Hindlimb muscle (tissue), 1 donor: ENCODE measurements at regions not wholly inside any gene's neighbourhood (a gene's known extent, or its start where the extent isn't known, plus 50 kb on each side); places are given as distances from the start of the nearest gene placed in this dataset.
"Not testable (repeated sequence)": the region's sequence is repeated elsewhere in the genome, so short reads cannot be mapped to it uniquely, and the experiment has no call there.

Experiments
- DNase-seq: peaks from one replicate; pipeline ENCODE4 v3.0.0-alpha.2; 2013

- DNase-seq, result no peak
Measured at GRCh38 chr5:176144508-176144907, 93.7 kb upstream of the SIMC1 start.

- not testable (repeated sequence) for DNase-seq
Measured at GRCh38 chr5:176149948-176150347, 88.3 kb upstream of the SIMC1 start.

- DNase-seq, result no peak
Measured at GRCh38 chr5:176151281-176151680, 86.9 kb upstream of the SIMC1 start.

DNA sequence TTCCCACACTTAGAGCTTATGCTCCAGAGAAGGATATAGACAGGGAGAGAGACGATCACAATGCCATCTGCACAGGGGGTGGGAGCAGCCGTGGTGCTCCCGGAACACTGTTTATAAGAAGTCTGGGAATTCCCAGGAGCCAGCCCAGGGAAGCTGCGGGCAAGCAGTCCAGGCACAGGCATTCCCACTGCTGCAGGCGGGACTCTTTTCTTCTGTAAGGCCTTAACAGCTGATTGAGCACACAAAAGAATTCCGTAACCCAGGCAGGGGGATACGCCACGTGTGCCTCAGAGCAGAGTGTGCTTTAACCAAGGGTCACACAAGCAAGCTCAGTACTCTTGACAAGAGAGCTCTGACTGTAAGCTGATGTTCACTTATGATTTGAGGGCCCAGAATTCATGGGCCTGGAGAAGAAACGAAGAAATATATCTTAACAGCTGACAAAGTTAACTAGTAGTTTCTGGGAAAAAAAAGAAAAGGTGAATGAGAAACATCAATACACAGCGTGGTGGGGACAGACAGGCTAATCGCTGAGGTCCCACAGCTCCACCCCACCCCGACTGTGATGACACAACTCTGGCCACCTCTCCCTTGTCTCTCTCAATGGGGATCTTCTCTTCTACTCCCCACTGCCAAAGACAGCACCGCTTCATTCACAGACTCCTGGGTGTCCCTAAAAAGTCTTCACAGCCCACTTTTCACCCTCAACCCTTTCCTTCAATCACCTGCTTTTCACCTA, 85.9 kb upstream of the SIMC1 start:
- no peak for DNase-seq

DNA sequence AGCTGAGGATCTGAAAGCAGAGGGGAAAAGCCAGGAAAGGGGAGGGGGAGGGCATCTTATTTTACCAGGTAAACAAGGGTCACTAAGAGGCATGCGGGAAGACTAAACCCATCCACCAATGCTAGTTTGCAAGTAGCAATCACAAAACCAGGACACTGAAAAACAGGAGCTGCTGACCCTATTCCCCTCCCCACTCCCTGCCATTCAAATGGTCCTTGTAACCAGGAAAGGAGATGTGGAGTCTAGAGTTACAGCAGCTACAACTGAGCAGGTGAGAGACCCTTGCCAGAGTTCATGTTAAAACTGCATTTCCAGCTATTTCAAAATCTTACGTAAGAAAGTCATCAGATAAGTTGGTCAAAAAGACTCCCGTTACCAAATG, 85.3 kb upstream of the SIMC1 start:
- DNase-seq, result no peak

DNA sequence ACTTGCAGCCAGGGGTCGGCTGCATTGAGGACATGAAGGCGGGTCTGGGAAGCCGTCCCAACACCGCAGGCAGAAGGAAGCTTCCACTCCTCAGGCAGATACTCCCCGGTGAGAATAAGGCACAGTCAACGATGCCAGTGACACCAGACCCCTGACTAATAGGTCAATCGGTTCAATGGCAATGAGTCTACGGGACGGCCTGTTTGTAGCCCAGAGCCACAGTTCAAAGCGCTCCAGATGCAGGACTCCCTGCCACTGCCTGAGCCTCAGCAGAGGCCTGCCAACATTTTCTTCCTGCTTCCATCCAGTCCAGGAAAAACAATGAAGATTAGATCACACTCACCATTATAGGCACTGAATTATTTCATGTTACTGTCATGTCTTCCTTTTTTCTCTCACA, 84.5 kb upstream of the SIMC1 start:
- DNase-seq, result no peak

DNA sequence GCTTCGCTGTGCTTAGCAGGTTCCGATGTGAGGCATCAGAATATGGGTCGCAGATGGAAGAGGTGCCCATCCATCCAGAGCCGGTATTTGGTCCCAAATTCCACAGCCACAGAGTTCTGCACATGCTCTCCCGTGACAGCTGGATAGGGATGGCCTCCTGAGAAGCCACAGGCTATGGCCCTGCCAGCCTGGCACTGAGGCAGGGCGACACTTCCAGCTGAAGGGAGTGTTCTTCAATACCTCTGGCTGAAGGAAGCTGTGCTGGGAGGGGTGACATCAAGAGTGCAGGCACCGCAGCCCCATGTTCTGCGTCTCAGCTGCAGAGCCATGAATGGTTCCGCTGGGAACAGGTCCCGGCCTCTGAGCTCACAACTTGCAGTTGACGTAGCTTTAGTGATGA, 83.4 kb upstream of the SIMC1 start:
- no peak for DNase-seq

GRCh38 chr5:176155922-176156359, 82.3 kb upstream of the SIMC1 start:
- no peak for DNase-seq

DNA sequence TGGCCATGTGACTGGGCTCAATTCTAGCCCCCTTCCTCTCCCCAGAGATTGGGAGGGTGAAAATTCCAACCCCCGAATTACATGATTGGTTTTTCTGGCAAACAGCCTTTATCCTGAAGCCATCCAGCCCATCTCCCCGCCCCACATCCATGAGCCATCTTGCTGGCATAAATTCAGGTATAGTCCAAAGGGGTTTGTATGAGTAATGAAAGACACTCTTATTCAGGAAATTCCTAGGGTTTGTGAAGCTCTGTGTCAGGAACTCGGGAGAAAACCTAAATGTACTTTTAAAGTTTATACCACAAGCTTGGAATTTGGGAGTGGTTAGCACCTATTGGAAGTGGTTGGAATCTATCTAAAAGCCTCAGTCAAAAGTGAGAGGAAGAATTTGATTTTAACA, 80.6 kb upstream of the SIMC1 start:
- DNase-seq, result no peak

- DNase-seq, result no peak
Measured at GRCh38 chr5:176161431-176161830, 76.8 kb upstream of the SIMC1 start.

- no peak for DNase-seq
Measured at GRCh38 chr5:176162198-176162597, 76.0 kb upstream of the SIMC1 start.

DNA sequence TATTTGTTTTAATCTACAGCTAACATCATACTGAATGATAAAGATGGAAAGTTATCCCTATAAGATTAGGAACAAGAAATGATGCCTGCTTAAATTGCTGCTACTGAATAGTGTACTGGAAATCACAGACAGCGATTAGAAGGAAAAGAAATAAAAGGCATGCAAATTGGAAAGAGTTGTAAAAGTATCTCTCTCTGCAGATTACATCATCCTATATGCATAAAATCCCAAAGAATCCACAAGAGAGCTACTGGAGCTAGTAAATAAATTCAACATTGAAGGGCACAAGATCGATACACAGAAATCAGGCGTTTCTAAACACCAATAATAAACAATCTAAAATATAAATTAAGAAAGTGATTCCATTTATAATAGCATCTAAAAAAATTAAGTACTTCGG, 75.3 kb upstream of the SIMC1 start:
- no peak for DNase-seq

GRCh38 chr5:176166427-176166826, 71.8 kb upstream of the SIMC1 start:
- no peak for DNase-seq

GRCh38 chr5:176167800-176168199, 70.4 kb upstream of the SIMC1 start:
- DNase-seq, result no peak

DNA sequence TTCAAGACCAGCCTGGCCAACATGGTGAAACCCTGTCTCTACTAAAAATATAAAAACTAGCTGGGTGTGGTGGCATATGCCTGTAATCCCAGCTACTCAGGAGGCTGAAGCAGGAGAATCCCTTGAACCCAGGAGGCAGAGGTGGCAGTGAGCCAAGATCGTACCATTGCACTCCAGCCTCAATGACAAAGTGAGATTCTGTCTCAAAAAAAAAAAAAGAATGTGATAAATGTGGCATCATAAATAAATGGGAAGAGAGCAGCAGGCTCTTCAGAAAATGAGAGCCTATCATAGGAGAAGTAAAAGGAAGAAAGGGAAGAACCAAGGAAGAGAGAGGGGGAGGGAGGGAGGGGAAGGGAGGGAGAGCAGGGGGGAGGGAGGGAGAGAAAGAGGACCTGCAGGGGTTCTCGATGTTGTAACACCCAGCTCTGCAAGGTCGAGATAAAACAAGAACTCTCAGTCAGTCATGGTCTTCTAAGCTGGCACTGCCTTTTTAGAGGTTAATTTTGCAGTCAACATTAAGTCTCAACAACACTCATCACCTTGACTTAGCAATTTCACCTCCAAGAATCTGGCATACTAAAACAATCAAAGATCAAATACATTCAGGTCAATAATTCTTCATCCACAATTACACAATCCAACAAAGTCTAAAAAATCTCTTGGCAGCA, 68.7 kb upstream of the SIMC1 start:
- DNase-seq, result no peak

- no peak for DNase-seq
Measured at GRCh38 chr5:176170084-176170483, 68.1 kb upstream of the SIMC1 start.

DNA sequence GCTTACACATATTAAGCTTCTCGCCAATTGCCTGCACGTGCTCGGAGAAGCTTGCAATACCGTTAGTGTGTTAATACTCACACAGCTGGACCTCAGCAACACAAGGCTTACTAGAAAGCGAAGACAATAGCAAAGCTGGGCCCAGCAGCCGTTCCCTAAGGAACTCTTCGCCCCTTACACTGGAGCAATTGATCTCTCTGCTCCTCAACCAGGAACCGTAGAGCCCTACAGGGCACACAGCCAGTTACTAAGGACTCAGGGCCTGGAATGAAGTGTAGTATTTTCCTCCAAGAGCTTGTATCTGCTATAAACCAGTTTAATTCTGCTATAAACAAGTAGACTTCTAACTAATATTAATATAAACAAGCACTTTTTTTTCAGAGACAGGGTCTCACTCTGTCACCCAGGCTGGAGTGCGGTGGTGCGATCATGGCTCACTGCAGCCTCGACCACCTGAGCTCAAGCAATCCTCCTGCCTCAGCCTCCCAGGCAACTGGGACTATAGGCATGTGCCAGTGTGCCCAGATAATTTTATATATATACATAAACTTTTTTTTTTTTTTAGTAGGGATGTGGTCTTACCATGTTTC, 67.0 kb upstream of the SIMC1 start:
- DNase-seq, result peak; percentile 32

DNA sequence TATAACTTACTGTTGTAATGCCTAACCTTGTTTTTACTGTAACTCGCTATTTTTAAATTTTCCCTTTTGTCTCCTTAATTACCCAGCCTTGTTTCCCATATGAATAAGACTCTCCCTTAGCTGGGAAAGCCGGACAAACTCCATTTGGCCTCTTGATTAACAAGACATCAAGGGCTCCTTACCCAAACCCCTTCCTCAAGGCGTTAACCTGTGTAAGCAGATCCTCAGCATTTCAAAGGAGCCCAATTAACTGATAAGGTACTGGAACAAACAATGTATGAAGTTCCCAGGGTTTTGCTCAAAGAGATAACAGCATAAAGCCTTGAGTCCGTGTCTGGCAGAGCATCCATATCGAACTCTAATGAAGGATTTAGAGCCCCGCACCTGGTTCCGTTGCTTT, 66.0 kb upstream of the SIMC1 start:
- no peak for DNase-seq

GRCh38 chr5:176173647-176174046, 64.6 kb upstream of the SIMC1 start:
- DNase-seq, result no peak

GRCh38 chr5:176174345-176175025, 63.7 kb upstream of the SIMC1 start:
- DNase-seq, result no peak

- DNase-seq, result no peak
Measured at GRCh38 chr5:176175101-176175852, 62.9 kb upstream of the SIMC1 start.

DNA sequence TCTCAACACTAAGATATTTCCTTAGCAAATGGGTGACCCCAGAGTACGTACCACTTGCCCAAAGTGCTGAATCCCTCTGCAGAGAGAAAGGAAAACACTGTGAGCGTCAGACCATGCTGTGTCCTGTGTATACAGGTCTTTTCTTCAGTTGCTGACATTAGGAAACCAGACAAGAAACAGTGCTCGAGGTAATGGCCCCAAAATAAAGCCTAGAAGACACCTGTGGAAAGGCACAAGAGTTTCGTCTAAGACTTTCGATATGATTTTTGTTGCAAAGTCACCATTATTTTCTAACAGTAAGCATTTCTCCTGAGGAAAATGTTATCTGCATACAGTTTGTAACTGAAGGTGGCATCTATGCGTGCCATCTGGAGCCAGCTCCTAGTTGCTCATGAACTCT, 62.0 kb upstream of the SIMC1 start:
- no peak for DNase-seq

GRCh38 chr5:176178789-176179188, 59.4 kb upstream of the SIMC1 start:
- DNase-seq, result no peak
